ENCODE measurements at regions not wholly inside any gene's neighbourhood (a gene's known extent, or its start where the extent isn't known, plus 50 kb on each side); places are given as distances from the start of the nearest gene placed in this dataset.

- TF ChIP-seq, protein P1, sequence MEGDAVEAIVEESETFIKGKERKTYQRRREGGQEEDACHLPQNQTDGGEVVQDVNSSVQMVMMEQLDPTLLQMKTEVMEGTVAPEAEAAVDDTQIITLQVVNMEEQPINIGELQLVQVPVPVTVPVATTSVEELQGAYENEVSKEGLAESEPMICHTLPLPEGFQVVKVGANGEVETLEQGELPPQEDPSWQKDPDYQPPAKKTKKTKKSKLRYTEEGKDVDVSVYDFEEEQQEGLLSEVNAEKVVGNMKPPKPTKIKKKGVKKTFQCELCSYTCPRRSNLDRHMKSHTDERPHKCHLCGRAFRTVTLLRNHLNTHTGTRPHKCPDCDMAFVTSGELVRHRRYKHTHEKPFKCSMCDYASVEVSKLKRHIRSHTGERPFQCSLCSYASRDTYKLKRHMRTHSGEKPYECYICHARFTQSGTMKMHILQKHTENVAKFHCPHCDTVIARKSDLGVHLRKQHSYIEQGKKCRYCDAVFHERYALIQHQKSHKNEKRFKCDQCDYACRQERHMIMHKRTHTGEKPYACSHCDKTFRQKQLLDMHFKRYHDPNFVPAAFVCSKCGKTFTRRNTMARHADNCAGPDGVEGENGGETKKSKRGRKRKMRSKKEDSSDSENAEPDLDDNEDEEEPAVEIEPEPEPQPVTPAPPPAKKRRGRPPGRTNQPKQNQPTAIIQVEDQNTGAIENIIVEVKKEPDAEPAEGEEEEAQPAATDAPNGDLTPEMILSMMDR (optimal IDR thresholded peaks at IDR 0.05 in 1 of 3, IDR thresholded peaks at IDR 0.05 in 1 of 3, conservative IDR thresholded peaks at IDR 0.05 in 1 of 3; ENCODE audit: extremely low read depth in 1 of 3, insufficient read depth in 2 of 3, low read length in 3 of 3) = no peak
- no peak for TF ChIP-seq EZH2 (IDR thresholded peaks at IDR 0.05; ENCODE audit: low read length)
These were observed 340.4 kb upstream of the SEMA6A start for GRCh38 chr5:116914869-116915504.

Data from keratinocyte (primary cell).